Endothelial cell of umbilical vein (primary cell): ENCODE measurements at regions not wholly inside any gene's neighbourhood (a gene's known extent, or its start where the extent isn't known, plus 50 kb on each side); places are given as distances from the start of the nearest gene placed in this dataset.

Experiments
- BruUV-seq: library from RNA; stranded (reverse); fragments of 400-500 nt; replicated peaks from 2 replicates; lab custom pipeline; 2021; lab: Mats Ljungman, UMichigan
- CTCF ChIA-PET: fragments of 300-600, 350-600 bp; sonication (Branson Sonifier 250); formaldehyde crosslinking; loops from one replicate; lab custom pipeline; 2021; ENCODE audit warnings: antibody characterized with exemption, inconsistent platforms; lab: Charles Lee
- POLR2A ChIA-PET: fragments of 300-600, 350-600 bp; sonication (Branson Sonifier 250); formaldehyde crosslinking; loops from one replicate; lab custom pipeline; 2021; ENCODE audit warnings: antibody characterized with exemption, inconsistent platforms; lab: Charles Lee
- DNase-seq: peaks from one replicate; pipeline ENCODE4 v3.0.0-alpha.2; 2011; ENCODE audit warnings: low read depth, low spot score
- FAIRE-seq: peaks from 2 replicates; lab custom pipeline; 2011; peaks lifted over from hg19 to GRCh38; lab: Jason Lieb, UNC
- H2AFZ ChIP-seq: 2 replicates; pipeline ENCODE4 v1.6.0; 2012; ENCODE audit warnings: low read depth, low read length, control low read depth, inconsistent platforms
- H3K27ac ChIP-seq: 2 replicates; pipeline ENCODE4 v1.5.1; 2011; ENCODE audit warnings: low read depth, mild to moderate bottlenecking, control low read depth, low read length, moderate library complexity; ENCODE audit not compliant: insufficient read depth
- H3K27me3 ChIP-seq, 2 experiments: 2 replicates each; pipeline versions ENCODE4 v1.6.0 to v1.6.1; 2011; ENCODE audit warnings: low read length in 2 of 2, mixed read lengths in 1 of 2; ENCODE audit not compliant: control insufficient read depth in 2 of 2, insufficient read depth in 2 of 2
- H3K36me3 ChIP-seq, 2 experiments: 2 replicates in 1 of 2; 3 replicates in 1 of 2; pipeline ENCODE4 v1.5.1; 2011; ENCODE audit warnings: low read length in 2 of 2, mild to moderate bottlenecking in 1 of 2, moderate library complexity in 1 of 2; ENCODE audit not compliant: control insufficient read depth in 2 of 2, insufficient read depth in 2 of 2; ENCODE audit errors: extremely low read depth in 1 of 2
- H3K4me1 ChIP-seq: 3 replicates; pipeline ENCODE4 v1.5.1; 2011; ENCODE audit warnings: mild to moderate bottlenecking, low read length; ENCODE audit not compliant: control insufficient read depth, insufficient read depth; ENCODE audit errors: extremely low read depth
- H3K4me2 ChIP-seq: 2 replicates; pipeline ENCODE4 v1.6.1; 2011; ENCODE audit warnings: low read length, control low read depth, mixed read lengths; ENCODE audit not compliant: insufficient read depth
- H3K4me3 ChIP-seq, 3 experiments: fragments of 200-600 bp in 1 of 3; sonication (generic), shearing (Covaris generic) in 1 of 3; replicated peaks in 1 of 3; 2 replicates each; pipeline ENCODE4 v1.5.1; 2011 to 2016; ENCODE audit warnings: control low read depth in 3 of 3, low read length in 3 of 3, mild to moderate bottlenecking in 2 of 3, inconsistent platforms in 1 of 3, low read depth in 1 of 3, moderate library complexity in 1 of 3; ENCODE audit not compliant: insufficient read depth in 1 of 3
- H3K79me2 ChIP-seq: 2 replicates; pipeline ENCODE4 v1.6.0; 2012; ENCODE audit warnings: low read length, inconsistent platforms; ENCODE audit not compliant: control insufficient read depth, insufficient read depth
- H3K9ac ChIP-seq: replicated peaks from 2 replicates; pipeline ENCODE3; 2011; ENCODE audit warnings: low read length, control low read depth; ENCODE audit not compliant: insufficient read depth; ENCODE audit errors: extremely low read depth
- H3K9me1 ChIP-seq: replicated peaks from 3 replicates; pipeline ENCODE4 v1.6.0; 2011; ENCODE audit warnings: mild to moderate bottlenecking, low read length; ENCODE audit not compliant: control insufficient read depth, insufficient read depth; ENCODE audit errors: extremely low read depth
- H3K9me3 ChIP-seq: replicated peaks from 2 replicates; pipeline ENCODE4 v1.5.1; 2012; ENCODE audit warnings: low read length, inconsistent platforms; ENCODE audit not compliant: control insufficient read depth, insufficient read depth
- H4K20me1 ChIP-seq: replicated peaks from 2 replicates; pipeline ENCODE3; 2011; ENCODE audit warnings: mild to moderate bottlenecking, low read length; ENCODE audit not compliant: control insufficient read depth, insufficient read depth; ENCODE audit errors: extremely low read depth
- CTCF ChIP-seq, 2 donors: IDR thresholded peaks; 1 replicate in 1 of 2; 2 replicates in 1 of 2; pipeline ENCODE4 v1.5.1; 2011; ENCODE audit warnings: low read length in 2 of 2, mild to moderate bottlenecking in 2 of 2, moderate library complexity in 2 of 2, control low read depth in 1 of 2, inconsistent platforms in 1 of 2, low read depth in 1 of 2; ENCODE audit not compliant: insufficient read depth in 1 of 2; ENCODE audit errors: extremely low read depth in 1 of 2
- EZH2 ChIP-seq: IDR thresholded peaks from 2 replicates; pipeline ENCODE4 v1.6.1; 2012; ENCODE audit warnings: borderline replicate concordance, low read depth, mild to moderate bottlenecking, moderate library complexity, low read length, inconsistent platforms; ENCODE audit not compliant: severe bottlenecking
- FOS ChIP-seq: IDR thresholded peaks from 2 replicates; pipeline ENCODE4 v1.6.1; 2011; ENCODE audit warnings: mild to moderate bottlenecking, low read length, moderate library complexity, borderline replicate concordance; ENCODE audit not compliant: insufficient read depth
- GATA2 ChIP-seq: IDR thresholded peaks from 2 replicates; pipeline ENCODE4 v1.7.0; 2011; ENCODE audit warnings: low read depth, mild to moderate bottlenecking, moderate library complexity, mixed read lengths, low read length; ENCODE audit not compliant: insufficient read length, insufficient read depth
- JUN ChIP-seq: IDR thresholded peaks from 2 replicates; pipeline ENCODE4 v1.6.1; 2011; ENCODE audit warnings: borderline replicate concordance, low read depth; ENCODE audit not compliant: insufficient read length, insufficient read depth
- MAX ChIP-seq: IDR thresholded peaks from 2 replicates; pipeline ENCODE4 v1.6.1; 2011; ENCODE audit not compliant: insufficient read depth, insufficient read length
- MYC ChIP-seq: IDR thresholded peaks from one replicate; pipeline ENCODE4 v1.6.1; 2011; ENCODE audit warnings: mild to moderate bottlenecking, low read depth, low read length
- POLR2A ChIP-seq: IDR thresholded peaks from 2 replicates; pipeline ENCODE4 v1.6.1; 2012; ENCODE audit warnings: low read depth, mild to moderate bottlenecking, control low read depth, low read length
- POLR2AphosphoS5 ChIP-seq: IDR thresholded peaks from 2 replicates; pipeline ENCODE4 v1.6.1; 2012; ENCODE audit warnings: low read depth, mild to moderate bottlenecking, control low read depth, low read length, moderate library complexity; ENCODE audit not compliant: insufficient read depth
- dilution Hi-C: fragments of 300-500 bp; cut with MboI; formaldehyde crosslinking; loops from one replicate; pipeline ENCODE4 v1.15.0; 2019; ENCODE audit warnings: low sequenced_read_pairs; ENCODE audit not compliant: extremely low pct_ligation_motif_present
- intact Hi-C: fragments of 100-400 bp; cut with micrococcal nuclease; formaldehyde crosslinking; loops from one replicate; pipeline ENCODE4 v1.10.0; 2022

GRCh38 chr11:43545610-43546009, 134.9 kb upstream of the HSD17B12 start:
- Histone ChIP-seq H2AFZ (no peak overlapping the region), H3K4me3 (no peak overlapping the region), H3K4me2 (no peak overlapping the region), H3K9me1 (no peaks in the 10 kb centered on the region), H3K4me1 (no peaks in the 10 kb centered on the region), H3K27me3 (peaks cover 8 to 10% of the 10 kb centered on the region in 2 experiments), H3K9me3 (no peaks in the 10 kb centered on the region), H4K20me1 (no peaks in the 10 kb centered on the region), H3K9ac (no peak overlapping the region), H3K27ac (no peak overlapping the region), H3K36me3 (no peaks in the 10 kb centered on the region), H3K79me2 (no peaks in the 10 kb centered on the region)
- intact Hi-C loops, result no loop called here
- no TSS peak for BruUV-seq
- no peak for TF ChIP-seq CTCF (IDR thresholded peaks at IDR 0.05; ENCODE audit: extremely low read depth in 1 of 2, insufficient read depth in 1 of 2, low read depth in 1 of 2, low read length in 2 of 2)
- no peak for TF ChIP-seq POLR2A
- TF ChIP-seq MAX, result no peak
- no peak for TF ChIP-seq EZH2
- TF ChIP-seq JUN, result no peak
- no peak for TF ChIP-seq MYC
- TF ChIP-seq GATA2, result no peak
- TF ChIP-seq POLR2AphosphoS5, result no peak
- no peak for TF ChIP-seq FOS
- DNase-seq, result no peak
- ChIA-PET POLR2A (no interaction called here), CTCF (no interaction called here)
- FAIRE-seq, result no peak
- dilution Hi-C loops, result no loop called here
